ENCODE measurements at regions not wholly inside any gene's neighbourhood (a gene's known extent, or its start where the extent isn't known, plus 50 kb on each side); places are given as distances from the start of the nearest gene placed in this dataset.
"Not testable (repeated sequence)": the region's sequence is repeated elsewhere in the genome, so short reads cannot be mapped to it uniquely, and the experiment has no call there.

- DNase-seq: no peak
Observed at GRCh38 chr11:45000918-45001317, 50.2 kb upstream of the TP53I11 start.

- DNase-seq: no peak
Observed at GRCh38 chr11:45001466-45002165, 50.9 kb upstream of the TP53I11 start.

GRCh38 chr11:45005106-45005505 is 54.4 kb upstream of the TP53I11 start:
- DNase-seq: no peak

- no peak for DNase-seq
Observed at GRCh38 chr11:45007011-45007410, 56.3 kb upstream of the TP53I11 start.

- DNase-seq: not testable (repeated sequence)
Observed at GRCh38 chr11:45015983-45016382, 65.3 kb upstream of the TP53I11 start.

GRCh38 chr11:45016446-45016845 is 65.8 kb upstream of the TP53I11 start:
- not testable (repeated sequence) for DNase-seq

GRCh38 chr11:45017329-45017728 is 66.6 kb upstream of the TP53I11 start:
- DNase-seq: no peak

- no peak for DNase-seq
Observed at GRCh38 chr11:45021001-45021400, 70.3 kb upstream of the TP53I11 start.

- DNase-seq: peak; percentile 80
Observed at GRCh38 chr11:45021692-45022141, 71.0 kb upstream of the TP53I11 start.

GRCh38 chr11:45022294-45023064 is 71.8 kb upstream of the TP53I11 start:
- DNase-seq: no peak

- no peak for DNase-seq
Observed at GRCh38 chr11:45023065-45023365, 72.3 kb upstream of the TP53I11 start.

- no peak for DNase-seq
Observed at GRCh38 chr11:45024316-45024715, 73.6 kb upstream of the TP53I11 start.

- no peak for DNase-seq
Observed at GRCh38 chr11:45024846-45025588, 74.3 kb upstream of the TP53I11 start.

GRCh38 chr11:45025716-45026492 is 75.2 kb upstream of the TP53I11 start:
- DNase-seq: peak; percentile 66

GRCh38 chr11:45026835-45027234 is 76.2 kb upstream of the TP53I11 start:
- no peak for DNase-seq

- DNase-seq: no peak
Observed at GRCh38 chr11:45027312-45027711, 76.6 kb upstream of the TP53I11 start.

- DNase-seq: no peak
Observed at GRCh38 chr11:45028911-45029682, 78.4 kb upstream of the TP53I11 start.

- no peak for DNase-seq
Observed at GRCh38 chr11:45030778-45031177, 80.1 kb upstream of the TP53I11 start.

GRCh38 chr11:45031912-45032519 is 81.3 kb upstream of the TP53I11 start:
- DNase-seq: no peak

GRCh38 chr11:45035413-45035812 is 84.7 kb upstream of the TP53I11 start:
- DNase-seq: no peak

GRCh38 chr11:45036010-45036409 is 85.3 kb upstream of the TP53I11 start:
- DNase-seq: no peak
